ENCODE measurements at regions not wholly inside any gene's neighbourhood (a gene's known extent, or its start where the extent isn't known, plus 50 kb on each side); places are given as distances from the start of the nearest gene placed in this dataset.

GRCh38 chr7:16038906-16039305 is 352.4 kb upstream of the MEOX2 start:
- no peak overlapping the region for H3K4me3 ChIP-seq (ENCODE audit: low read depth, low read length)
- DNase-seq (ENCODE audit: low read depth): no peak
- no peak for TF ChIP-seq CTCF (conservative IDR thresholded peaks at IDR 0.05; ENCODE audit: low read depth, low read length)

- TF ChIP-seq CTCF (conservative IDR thresholded peaks at IDR 0.05; ENCODE audit: low read depth, low read length): no peak
- DNase-seq (ENCODE audit: low read depth): no peak
- no peak overlapping the region for H3K4me3 ChIP-seq (ENCODE audit: low read depth, low read length)
These were observed 348.9 kb upstream of the MEOX2 start for GRCh38 chr7:16035392-16035791.

GRCh38 chr7:16034866-16035265 is 348.4 kb upstream of the MEOX2 start:
- TF ChIP-seq CTCF (conservative IDR thresholded peaks at IDR 0.05; ENCODE audit: low read depth, low read length): no peak
- H3K4me3 ChIP-seq (ENCODE audit: low read depth, low read length): no peak overlapping the region
- no peak for DNase-seq (ENCODE audit: low read depth)

- no peak for DNase-seq (ENCODE audit: low read depth)
- no peak for TF ChIP-seq CTCF (conservative IDR thresholded peaks at IDR 0.05; ENCODE audit: low read depth, low read length)
- no peak overlapping the region for H3K4me3 ChIP-seq (ENCODE audit: low read depth, low read length)
These were observed 347.9 kb upstream of the MEOX2 start for GRCh38 chr7:16034353-16034752.

- no peak overlapping the region for H3K4me3 ChIP-seq (ENCODE audit: low read depth, low read length)
- DNase-seq (ENCODE audit: low read depth): no peak
- TF ChIP-seq CTCF (conservative IDR thresholded peaks at IDR 0.05; ENCODE audit: low read depth, low read length): no peak
These were observed 346.8 kb upstream of the MEOX2 start for GRCh38 chr7:16033233-16033632.

GRCh38 chr7:16028636-16029035 is 342.2 kb upstream of the MEOX2 start:
- H3K4me3 ChIP-seq (ENCODE audit: low read depth, low read length): no peak overlapping the region
- no peak for DNase-seq (ENCODE audit: low read depth)
- no peak for TF ChIP-seq CTCF (conservative IDR thresholded peaks at IDR 0.05; ENCODE audit: low read depth, low read length)

- DNase-seq (ENCODE audit: low read depth): peak; percentile 9
- TF ChIP-seq CTCF (conservative IDR thresholded peaks at IDR 0.05; ENCODE audit: low read depth, low read length): no peak
- H3K4me3 ChIP-seq (ENCODE audit: low read depth, low read length): no peak overlapping the region
These were observed 341.6 kb upstream of the MEOX2 start for GRCh38 chr7:16028103-16028502.
